DND-41 (cell line): ENCODE measurements at regions not wholly inside any gene's neighbourhood (a gene's known extent, or its start where the extent isn't known, plus 50 kb on each side); places are given as distances from the start of the nearest gene placed in this dataset.
"Not testable (repeated sequence)": the region's sequence is repeated elsewhere in the genome, so short reads cannot be mapped to it uniquely, and the experiment has no call there.

ENCODE experiments used
- ATAC-seq: fragments of 200-7000 bp; cut with Tn5 transposase; 3 replicates; pipeline ENCODE4 v1.9.1; 2021; ENCODE audit warnings: low read depth; ENCODE audit not compliant: insufficient read depth
- DNase-seq: peaks from one replicate; pipeline ENCODE4 v3.0.0-alpha.2; 2020
- H2AFZ ChIP-seq: 2 replicates; pipeline ENCODE4 v1.6.0; 2012; ENCODE audit warnings: low read depth, low read length
- H3K27ac ChIP-seq: 2 replicates; pipeline ENCODE4 v1.5.1; 2012; ENCODE audit warnings: low read length, inconsistent platforms
- H3K27me3 ChIP-seq: fragments of 200-600 bp; sonication (generic); 2 replicates; pipeline ENCODE4 v1.6.0; 2012; ENCODE audit warnings: low read length, mild to moderate bottlenecking, inconsistent platforms; ENCODE audit not compliant: insufficient read depth, poor library complexity
- H3K36me3 ChIP-seq: 2 replicates; pipeline ENCODE4 v1.5.1; 2012; ENCODE audit warnings: low read length, inconsistent platforms; ENCODE audit not compliant: insufficient read depth
- H3K4me1 ChIP-seq: 2 replicates; pipeline ENCODE4 v1.5.1; 2012; ENCODE audit warnings: mild to moderate bottlenecking, low read length; ENCODE audit not compliant: insufficient read depth
- H3K4me2 ChIP-seq: 2 replicates; pipeline ENCODE4 v1.6.0; 2012; ENCODE audit warnings: mild to moderate bottlenecking, moderate library complexity, low read length, inconsistent platforms; ENCODE audit not compliant: insufficient read depth
- H3K4me3 ChIP-seq, 2 experiments: fragments of 200-600 bp in 1 of 2; shearing (Covaris generic) in 1 of 2; 2 replicates each; pipeline ENCODE4 v1.5.1; 2012 to 2016; ENCODE audit warnings: inconsistent platforms in 2 of 2, low read length in 2 of 2, mild to moderate bottlenecking in 2 of 2, low read depth in 1 of 2, moderate library complexity in 1 of 2
- H3K79me2 ChIP-seq: 2 replicates; pipeline ENCODE4 v1.6.0; 2012; ENCODE audit warnings: low read length, inconsistent platforms; ENCODE audit not compliant: insufficient read depth
- H3K9ac ChIP-seq: 2 replicates; pipeline ENCODE4 v1.6.0; 2012; ENCODE audit warnings: low read depth, mild to moderate bottlenecking, inconsistent platforms, low read length, moderate library complexity
- H3K9me3 ChIP-seq: 2 replicates; pipeline ENCODE4 v1.5.1; 2012; ENCODE audit warnings: low read length, moderate library complexity, mild to moderate bottlenecking, inconsistent platforms; ENCODE audit not compliant: insufficient read depth, severe bottlenecking
- H4K20me1 ChIP-seq: 2 replicates; pipeline ENCODE4 v1.6.0; 2012; ENCODE audit warnings: low read length; ENCODE audit not compliant: insufficient read depth
- CTCF ChIP-seq: IDR thresholded peaks from 2 replicates; pipeline ENCODE4 v1.5.1; 2012; ENCODE audit warnings: borderline replicate concordance, low read length, moderate library complexity, mild to moderate bottlenecking; ENCODE audit not compliant: poor library complexity, severe bottlenecking; ENCODE audit errors: extremely low read depth
- EZH2 ChIP-seq: IDR thresholded peaks from 3 replicates; pipeline ENCODE4 v1.6.1; 2012; ENCODE audit warnings: borderline replicate concordance, low read depth, mild to moderate bottlenecking, moderate library complexity, low read length, inconsistent platforms; ENCODE audit not compliant: severe bottlenecking

GRCh38 chr4:38534344-38535045 lies 129.5 kb upstream of the KLF3 start:
- Histone ChIP-seq H3K4me1 (peaks cover 4% of the 10 kb centered on the region), H3K27ac (no peak overlapping the region), H4K20me1 (no peaks in the 10 kb centered on the region), H3K36me3 (no peaks in the 10 kb centered on the region), H3K27me3 (no peaks in the 10 kb centered on the region), H3K79me2 (no peaks in the 10 kb centered on the region), H3K9ac (no peak overlapping the region), H3K9me3 (no peaks in the 10 kb centered on the region), H3K4me2 (no peak overlapping the region), H3K4me3 (no peak overlapping the region), H2AFZ (no peak overlapping the region)
- TF ChIP-seq CTCF (no peak), EZH2 (no peak)
- DNase-seq = no peak
- ATAC-seq = no peak

- not testable (repeated sequence) for H3K9me3 ChIP-seq, H3K4me1 ChIP-seq, H3K4me3 ChIP-seq, H4K20me1 ChIP-seq, ATAC-seq, H3K36me3 ChIP-seq, H3K4me2 ChIP-seq, H3K9ac ChIP-seq, DNase-seq, H3K79me2 ChIP-seq, H3K27me3 ChIP-seq, H2AFZ ChIP-seq, H3K27ac ChIP-seq
Observed at GRCh38 chr4:38535071-38535470, 128.9 kb upstream of the KLF3 start.

GRCh38 chr4:38535717-38536116 lies 128.3 kb upstream of the KLF3 start:
- ATAC-seq (no peak), DNase-seq (no peak)
- no peak overlapping the region for H3K9ac ChIP-seq
- no peaks in the 10 kb centered on the region for H3K27me3 ChIP-seq
- no peak overlapping the region for H3K27ac ChIP-seq
- H2AFZ ChIP-seq = no peak overlapping the region
- H3K9me3 ChIP-seq = no peaks in the 10 kb centered on the region
- H4K20me1 ChIP-seq = no peaks in the 10 kb centered on the region
- no peaks in the 10 kb centered on the region for H3K79me2 ChIP-seq
- no peak overlapping the region for H3K4me3 ChIP-seq
- TF ChIP-seq CTCF (no peak), EZH2 (no peak)
- H3K4me2 ChIP-seq = no peak overlapping the region
- no peaks in the 10 kb centered on the region for H3K4me1 ChIP-seq
- no peaks in the 10 kb centered on the region for H3K36me3 ChIP-seq

- DNase-seq (no peak), ATAC-seq (no peak)
- Histone ChIP-seq H3K4me2 (no peak overlapping the region), H3K79me2 (no peaks in the 10 kb centered on the region), H4K20me1 (no peaks in the 10 kb centered on the region), H3K4me3 (no peak overlapping the region), H3K36me3 (no peaks in the 10 kb centered on the region), H3K27me3 (no peaks in the 10 kb centered on the region), H3K4me1 (no peaks in the 10 kb centered on the region), H3K9ac (no peak overlapping the region), H3K27ac (no peak overlapping the region), H2AFZ (no peak overlapping the region), H3K9me3 (no peaks in the 10 kb centered on the region)
- TF ChIP-seq EZH2 = no peak
- TF ChIP-seq CTCF = no peak
Observed at GRCh38 chr4:38536716-38537115, 127.3 kb upstream of the KLF3 start.
